ENCODE measurements at regions not wholly inside any gene's neighbourhood (a gene's known extent, or its start where the extent isn't known, plus 50 kb on each side); places are given as distances from the start of the nearest gene placed in this dataset.

- H3K23ac ChIP-seq (ENCODE audit: low read length in 2 of 2) = no peak overlapping the region
- 71% methylated on average over 2 of the region's 2 CpGs for WGBS
- no peak overlapping the region for H4K91ac ChIP-seq (ENCODE audit: low read length)
- H4K8ac ChIP-seq (ENCODE audit: low read length) = no peak overlapping the region
- H3K9me3 ChIP-seq (ENCODE audit: control insufficient read depth, low read length) = no peaks in the 10 kb centered on the region
- no peaks in the 10 kb centered on the region for H3K79me1 ChIP-seq (replicated peaks; ENCODE audit: low read length, poor library complexity, severe bottlenecking)
- no peak overlapping the region for H3K4me3 ChIP-seq (ENCODE audit: insufficient read depth in 1 of 2, low read depth in 1 of 2, low read length in 2 of 2)
- H3K4me1 ChIP-seq (ENCODE audit: control insufficient read depth, insufficient read depth, low read depth, low read length) = no peaks in the 10 kb centered on the region
- no peak overlapping the region for H3K18ac ChIP-seq (ENCODE audit: low read depth in 1 of 2, low read length in 2 of 2)
- no peak overlapping the region for H3K4ac ChIP-seq (ENCODE audit: low read depth in 1 of 2, low read length in 2 of 2)
- H2BK15ac ChIP-seq (ENCODE audit: low read depth, poor library complexity, severe bottlenecking) = no peak overlapping the region
- no peaks in the 10 kb centered on the region for H3K36me3 ChIP-seq (ENCODE audit: control insufficient read depth in 1 of 2, insufficient read depth in 2 of 2, low read depth in 1 of 2, low read length in 2 of 2)
- H3K14ac ChIP-seq (ENCODE audit: low read length in 2 of 2) = no peak overlapping the region
- no peak for DNase-seq
- no peak overlapping the region for H2BK5ac ChIP-seq (ENCODE audit: low read depth, low read length, poor library complexity, severe bottlenecking)
- H3K9ac ChIP-seq (ENCODE audit: low read length) = no peak overlapping the region
- no peak overlapping the region for H3K4me2 ChIP-seq (ENCODE audit: low read length, poor library complexity, severe bottlenecking)
- no peak overlapping the region for H2AFZ ChIP-seq (ENCODE audit: low read depth, low read length)
- no peak overlapping the region for H2BK120ac ChIP-seq (ENCODE audit: low read depth, low read length)
- no peak overlapping the region for H3K27ac ChIP-seq (ENCODE audit: low read length, poor library complexity, severe bottlenecking)
- H3K27me3 ChIP-seq (ENCODE audit: control insufficient read depth in 1 of 2, insufficient read depth in 1 of 2, low read length in 2 of 2) = no peaks in the 10 kb centered on the region
- no peak overlapping the region for H2BK12ac ChIP-seq (ENCODE audit: low read length in 2 of 2)
- no peak overlapping the region for H2AK5ac ChIP-seq (ENCODE audit: low read length, severe bottlenecking)
Observed at GRCh38 chr3:78455712-78456433, 1311.9 kb downstream of the ROBO1 start.

- no peak overlapping the region for H3K23ac ChIP-seq (ENCODE audit: low read length in 2 of 2)
- no peaks in the 10 kb centered on the region for H3K79me1 ChIP-seq (replicated peaks; ENCODE audit: low read length, poor library complexity, severe bottlenecking)
- H3K4me1 ChIP-seq (ENCODE audit: control insufficient read depth, insufficient read depth, low read depth, low read length) = no peaks in the 10 kb centered on the region
- H3K4me2 ChIP-seq (ENCODE audit: low read length, poor library complexity, severe bottlenecking) = no peak overlapping the region
- 94% methylated on average over 2 of the region's 2 CpGs for WGBS
- H2AFZ ChIP-seq (ENCODE audit: low read depth, low read length) = no peak overlapping the region
- no peak overlapping the region for H3K4ac ChIP-seq (ENCODE audit: low read depth in 1 of 2, low read length in 2 of 2)
- no peak overlapping the region for H2BK15ac ChIP-seq (ENCODE audit: low read depth, poor library complexity, severe bottlenecking)
- no peak for DNase-seq
- H2BK12ac ChIP-seq (ENCODE audit: low read length in 2 of 2) = no peak overlapping the region
- H2BK5ac ChIP-seq (ENCODE audit: low read depth, low read length, poor library complexity, severe bottlenecking) = no peak overlapping the region
- no peak overlapping the region for H4K91ac ChIP-seq (ENCODE audit: low read length)
- no peaks in the 10 kb centered on the region for H3K36me3 ChIP-seq (ENCODE audit: control insufficient read depth in 1 of 2, insufficient read depth in 2 of 2, low read depth in 1 of 2, low read length in 2 of 2)
- H3K27me3 ChIP-seq (ENCODE audit: control insufficient read depth in 1 of 2, insufficient read depth in 1 of 2, low read length in 2 of 2) = no peaks in the 10 kb centered on the region
- no peak overlapping the region for H3K4me3 ChIP-seq (ENCODE audit: insufficient read depth in 1 of 2, low read depth in 1 of 2, low read length in 2 of 2)
- no peak overlapping the region for H2AK5ac ChIP-seq (ENCODE audit: low read length, severe bottlenecking)
- H2BK120ac ChIP-seq (ENCODE audit: low read depth, low read length) = no peak overlapping the region
- H3K9ac ChIP-seq (ENCODE audit: low read length) = no peak overlapping the region
- no peak overlapping the region for H4K8ac ChIP-seq (ENCODE audit: low read length)
- no peak overlapping the region for H3K18ac ChIP-seq (ENCODE audit: low read depth in 1 of 2, low read length in 2 of 2)
- no peak overlapping the region for H3K14ac ChIP-seq (ENCODE audit: low read length in 2 of 2)
- H3K27ac ChIP-seq (ENCODE audit: low read length, poor library complexity, severe bottlenecking) = no peak overlapping the region
- no peaks in the 10 kb centered on the region for H3K9me3 ChIP-seq (ENCODE audit: control insufficient read depth, low read length)
Observed at GRCh38 chr3:78459796-78460195, 1308.0 kb downstream of the ROBO1 start.

- WGBS = 43% methylated on average over 1 of the region's 2 CpGs
- Histone ChIP-seq H3K4me3 (ENCODE audit: insufficient read depth in 1 of 2, low read depth in 1 of 2, low read length in 2 of 2) (no peak overlapping the region), H3K4me2 (ENCODE audit: low read length, poor library complexity, severe bottlenecking) (no peak overlapping the region), H3K9ac (ENCODE audit: low read length) (no peak overlapping the region), H3K18ac (ENCODE audit: low read depth in 1 of 2, low read length in 2 of 2) (no peak overlapping the region), H4K8ac (ENCODE audit: low read length) (no peak overlapping the region), H4K91ac (ENCODE audit: low read length) (no peak overlapping the region), H2BK5ac (ENCODE audit: low read depth, low read length, poor library complexity, severe bottlenecking) (no peak overlapping the region), H2AK5ac (ENCODE audit: low read length, severe bottlenecking) (no peak overlapping the region), H3K9me3 (ENCODE audit: control insufficient read depth, low read length) (no peaks in the 10 kb centered on the region), H3K79me1 (replicated peaks; ENCODE audit: low read length, poor library complexity, severe bottlenecking) (no peaks in the 10 kb centered on the region), H3K27me3 (ENCODE audit: control insufficient read depth in 1 of 2, insufficient read depth in 1 of 2, low read length in 2 of 2) (no peaks in the 10 kb centered on the region), H2BK15ac (ENCODE audit: low read depth, poor library complexity, severe bottlenecking) (no peak overlapping the region), H3K27ac (ENCODE audit: low read length, poor library complexity, severe bottlenecking) (no peak overlapping the region), H3K4me1 (ENCODE audit: control insufficient read depth, insufficient read depth, low read depth, low read length) (no peaks in the 10 kb centered on the region), H3K23ac (ENCODE audit: low read length in 2 of 2) (no peak overlapping the region), H3K4ac (ENCODE audit: low read depth in 1 of 2, low read length in 2 of 2) (no peak overlapping the region), H2AFZ (ENCODE audit: low read depth, low read length) (no peak overlapping the region), H3K36me3 (ENCODE audit: control insufficient read depth in 1 of 2, insufficient read depth in 2 of 2, low read depth in 1 of 2, low read length in 2 of 2) (no peaks in the 10 kb centered on the region), H2BK12ac (ENCODE audit: low read length in 2 of 2) (no peak overlapping the region), H2BK120ac (ENCODE audit: low read depth, low read length) (no peak overlapping the region), H3K14ac (ENCODE audit: low read length in 2 of 2) (no peak overlapping the region)
- DNase-seq = no peak
Observed at GRCh38 chr3:78462021-78462420, 1305.8 kb downstream of the ROBO1 start.

- H3K4ac ChIP-seq (ENCODE audit: low read depth in 1 of 2, low read length in 2 of 2) = no peak overlapping the region
- no peak overlapping the region for H2AFZ ChIP-seq (ENCODE audit: low read depth, low read length)
- H3K27ac ChIP-seq (ENCODE audit: low read length, poor library complexity, severe bottlenecking) = no peak overlapping the region
- H3K4me1 ChIP-seq (ENCODE audit: control insufficient read depth, insufficient read depth, low read depth, low read length) = no peaks in the 10 kb centered on the region
- H3K27me3 ChIP-seq (ENCODE audit: control insufficient read depth in 1 of 2, insufficient read depth in 1 of 2, low read length in 2 of 2) = no peaks in the 10 kb centered on the region
- no peaks in the 10 kb centered on the region for H3K36me3 ChIP-seq (ENCODE audit: control insufficient read depth in 1 of 2, insufficient read depth in 2 of 2, low read depth in 1 of 2, low read length in 2 of 2)
- H2BK12ac ChIP-seq (ENCODE audit: low read length in 2 of 2) = no peak overlapping the region
- no peak overlapping the region for H2BK120ac ChIP-seq (ENCODE audit: low read depth, low read length)
- H4K8ac ChIP-seq (ENCODE audit: low read length) = no peak overlapping the region
- H3K14ac ChIP-seq (ENCODE audit: low read length in 2 of 2) = no peak overlapping the region
- no peak overlapping the region for H3K4me3 ChIP-seq (ENCODE audit: insufficient read depth in 1 of 2, low read depth in 1 of 2, low read length in 2 of 2)
- no peak overlapping the region for H4K91ac ChIP-seq (ENCODE audit: low read length)
- no peaks in the 10 kb centered on the region for H3K79me1 ChIP-seq (replicated peaks; ENCODE audit: low read length, poor library complexity, severe bottlenecking)
- H3K9me3 ChIP-seq (ENCODE audit: control insufficient read depth, low read length) = peaks cover 17% of the 10 kb centered on the region
- no peak overlapping the region for H3K18ac ChIP-seq (ENCODE audit: low read depth in 1 of 2, low read length in 2 of 2)
- H2AK5ac ChIP-seq (ENCODE audit: low read length, severe bottlenecking) = no peak overlapping the region
- H3K23ac ChIP-seq (ENCODE audit: low read length in 2 of 2) = no peak overlapping the region
- H2BK15ac ChIP-seq (ENCODE audit: low read depth, poor library complexity, severe bottlenecking) = no peak overlapping the region
- no peak for DNase-seq
- H3K9ac ChIP-seq (ENCODE audit: low read length) = no peak overlapping the region
- WGBS = 62% methylated on average over 3 of the region's 3 CpGs
- no peak overlapping the region for H2BK5ac ChIP-seq (ENCODE audit: low read depth, low read length, poor library complexity, severe bottlenecking)
- H3K4me2 ChIP-seq (ENCODE audit: low read length, poor library complexity, severe bottlenecking) = no peak overlapping the region
Observed at GRCh38 chr3:78476076-78476475, 1291.7 kb downstream of the ROBO1 start.
